GM12892 (cell line): ENCODE measurements at regions not wholly inside any gene's neighbourhood (a gene's known extent, or its start where the extent isn't known, plus 50 kb on each side); places are given as distances from the start of the nearest gene placed in this dataset.

Source experiments
- POLR2A ChIP-seq: IDR thresholded peaks from 2 replicates; pipeline ENCODE4 v1.6.1; 2011; ENCODE audit warnings: low read depth, low read length, control low read depth
- TAF1 ChIP-seq: IDR thresholded peaks from 2 replicates; pipeline ENCODE4 v1.6.1; 2011; ENCODE audit warnings: low read depth, mild to moderate bottlenecking, control low read depth, low read length, borderline replicate concordance

- TF ChIP-seq TAF1, result no peak
- no peak for TF ChIP-seq POLR2A
Observed at GRCh38 chr5:58312299-58312698, 147.6 kb downstream of the PLK2 start.
